ENCODE measurements at regions not wholly inside any gene's neighbourhood (a gene's known extent, or its start where the extent isn't known, plus 50 kb on each side); places are given as distances from the start of the nearest gene placed in this dataset.

- no peak for DNase-seq (ENCODE audit: low read depth, low spot score)
- Histone ChIP-seq H3K79me2 (ENCODE audit: insufficient read depth, low read length) (no peaks in the 10 kb centered on the region), H3K27ac (ENCODE audit: low read depth, low read length) (no peak overlapping the region), H3K4me3 (replicated peaks in 1 of 2; ENCODE audit: low read depth in 1 of 2, low read length in 2 of 2) (no peak overlapping the region), H3K4me2 (ENCODE audit: low read length) (no peak overlapping the region), H3K9ac (ENCODE audit: low read length) (no peak overlapping the region), H3K9me3 (ENCODE audit: control insufficient read depth in 1 of 2, insufficient read depth in 1 of 2, low read depth in 1 of 2, low read length in 2 of 2) (no peaks in the 10 kb centered on the region), H4K20me1 (ENCODE audit: insufficient read depth) (no peaks in the 10 kb centered on the region), H2AFZ (ENCODE audit: low read depth, low read length, poor library complexity, severe bottlenecking) (no peak overlapping the region), H3K27me3 (ENCODE audit: insufficient read depth, low read length) (peaks cover 22% of the 10 kb centered on the region), H3K4me1 (ENCODE audit: control insufficient read depth in 1 of 2, insufficient read depth in 2 of 2, low read length in 2 of 2) (peaks cover 5 to 11% of the 10 kb centered on the region in 2 experiments; a peak in 3 of 4 replicates), H3K36me3 (ENCODE audit: control insufficient read depth in 1 of 2, insufficient read depth in 2 of 2, low read length in 2 of 2) (no peaks in the 10 kb centered on the region), H3K9me2 (ENCODE audit: insufficient read depth) (no peaks in the 10 kb centered on the region)
- ChIA-PET CTCF (no interaction called here), RAD21 (ENCODE audit: low non-redundant PET in 1 of 2, low total read pairs in 2 of 2, uncharacterized antibody in 2 of 2, unreplicated experiment in 2 of 2) (no interaction called here), POLR2A (no interaction called here)
- TF ChIP-seq SIN3A (IDR thresholded peaks at IDR 0.05; ENCODE audit: low read depth) (no peak), POLR2A (IDR thresholded peaks at IDR 0.05; ENCODE audit: borderline replicate concordance, extremely low read depth, insufficient read depth, insufficient read length) (no peak), SP1 (IDR thresholded peaks at IDR 0.05; ENCODE audit: low read depth) (no peak), CBX3 (IDR thresholded peaks at IDR 0.05; ENCODE audit: low read depth) (no peak), YY1 (IDR thresholded peaks at IDR 0.05; ENCODE audit: extremely low read depth, insufficient replicate concordance, low read depth, low read length) (no peak), ELF1 (IDR thresholded peaks at IDR 0.05; ENCODE audit: borderline replicate concordance, low read depth) (no peak), ZNF274 (IDR thresholded peaks at IDR 0.05; ENCODE audit: low read depth, low read length) (no peak), EZH2phosphoT487 (IDR thresholded peaks at IDR 0.05; ENCODE audit: borderline replicate concordance) (no peak), EZH2 (IDR thresholded peaks at IDR 0.05) (no peak), RAD21 (IDR thresholded peaks at IDR 0.05; ENCODE audit: low read depth) (no peak), JUND (IDR thresholded peaks at IDR 0.05) (no peak), CTCF (IDR thresholded peaks at IDR 0.05 in 2 of 3, conservative IDR thresholded peaks at IDR 0.05 in 1 of 3; ENCODE audit: borderline replicate concordance in 1 of 3, insufficient read depth in 1 of 3, low read depth in 2 of 3, low read length in 2 of 3) (no peak), TCF7L2 (IDR thresholded peaks at IDR 0.05; ENCODE audit: borderline replicate concordance, extremely low read depth, insufficient read depth, insufficient read length) (no peak), POLR2AphosphoS5 (IDR thresholded peaks at IDR 0.05; ENCODE audit: low read depth, low read length) (no peak), ZFX (IDR thresholded peaks at IDR 0.05) (no peak)
- TF ChIP-seq, protein P1, sequence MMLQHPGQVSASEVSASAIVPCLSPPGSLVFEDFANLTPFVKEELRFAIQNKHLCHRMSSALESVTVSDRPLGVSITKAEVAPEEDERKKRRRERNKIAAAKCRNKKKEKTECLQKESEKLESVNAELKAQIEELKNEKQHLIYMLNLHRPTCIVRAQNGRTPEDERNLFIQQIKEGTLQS (IDR thresholded peaks at IDR 0.05), result no peak
- TF ChIP-seq, protein P2, sequence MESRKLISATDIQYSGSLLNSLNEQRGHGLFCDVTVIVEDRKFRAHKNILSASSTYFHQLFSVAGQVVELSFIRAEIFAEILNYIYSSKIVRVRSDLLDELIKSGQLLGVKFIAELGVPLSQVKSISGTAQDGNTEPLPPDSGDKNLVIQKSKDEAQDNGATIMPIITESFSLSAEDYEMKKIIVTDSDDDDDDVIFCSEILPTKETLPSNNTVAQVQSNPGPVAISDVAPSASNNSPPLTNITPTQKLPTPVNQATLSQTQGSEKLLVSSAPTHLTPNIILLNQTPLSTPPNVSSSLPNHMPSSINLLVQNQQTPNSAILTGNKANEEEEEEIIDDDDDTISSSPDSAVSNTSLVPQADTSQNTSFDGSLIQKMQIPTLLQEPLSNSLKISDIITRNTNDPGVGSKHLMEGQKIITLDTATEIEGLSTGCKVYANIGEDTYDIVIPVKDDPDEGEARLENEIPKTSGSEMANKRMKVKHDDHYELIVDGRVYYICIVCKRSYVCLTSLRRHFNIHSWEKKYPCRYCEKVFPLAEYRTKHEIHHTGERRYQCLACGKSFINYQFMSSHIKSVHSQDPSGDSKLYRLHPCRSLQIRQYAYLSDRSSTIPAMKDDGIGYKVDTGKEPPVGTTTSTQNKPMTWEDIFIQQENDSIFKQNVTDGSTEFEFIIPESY (IDR thresholded peaks at IDR 0.05; ENCODE audit: extremely low read depth, insufficient replicate concordance, low read length), result no peak
- intact Hi-C loops (cut with micrococcal nuclease), result no loop called here
- BruUV-seq (replicated peaks), result no TSS peak
- ATAC-seq, result no peak
Measured at GRCh38 chr1:30194741-30195423, 528.5 kb downstream of the MATN1 start.

Measured in HCT116 (cell line).